GM18498 (cell line): ENCODE measurements at regions not wholly inside any gene's neighbourhood (a gene's known extent, or its start where the extent isn't known, plus 50 kb on each side); places are given as distances from the start of the nearest gene placed in this dataset.
"Not testable (repeated sequence)": the region's sequence is repeated elsewhere in the genome, so short reads cannot be mapped to it uniquely, and the experiment has no call there.

Experiments used
- ATAC-seq: cut with Tn5 transposase; IDR thresholded peaks from one replicate; pipeline ENCODE4 v1.9.1; 2021; ENCODE audit warnings: mild to moderate bottlenecking, moderate library complexity; ENCODE audit not compliant: unreplicated experiment

- ATAC-seq = no peak
Observed at GRCh38 chr13:71382285-71382684, 484.7 kb downstream of the DACH1 start.

DNA sequence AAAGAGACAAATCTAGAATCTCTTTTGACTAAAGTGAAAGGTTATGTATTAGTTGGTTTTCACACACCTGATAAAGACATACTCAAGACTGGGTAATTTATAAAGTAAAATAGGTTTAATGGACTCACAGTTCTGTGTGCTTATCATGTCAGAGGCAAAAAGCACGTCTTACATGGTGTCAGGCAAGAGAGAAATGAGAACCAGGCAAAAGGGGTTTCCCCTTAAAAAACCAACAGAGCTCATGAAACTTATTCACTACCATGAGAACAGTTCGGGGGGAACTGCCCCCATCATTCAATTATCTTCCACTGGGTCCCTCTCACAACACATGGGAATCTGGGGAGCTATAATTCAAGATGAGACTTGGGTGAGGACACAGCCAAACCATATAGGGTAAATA is 486.8 kb downstream of the DACH1 start:
- ATAC-seq = no peak

DNA sequence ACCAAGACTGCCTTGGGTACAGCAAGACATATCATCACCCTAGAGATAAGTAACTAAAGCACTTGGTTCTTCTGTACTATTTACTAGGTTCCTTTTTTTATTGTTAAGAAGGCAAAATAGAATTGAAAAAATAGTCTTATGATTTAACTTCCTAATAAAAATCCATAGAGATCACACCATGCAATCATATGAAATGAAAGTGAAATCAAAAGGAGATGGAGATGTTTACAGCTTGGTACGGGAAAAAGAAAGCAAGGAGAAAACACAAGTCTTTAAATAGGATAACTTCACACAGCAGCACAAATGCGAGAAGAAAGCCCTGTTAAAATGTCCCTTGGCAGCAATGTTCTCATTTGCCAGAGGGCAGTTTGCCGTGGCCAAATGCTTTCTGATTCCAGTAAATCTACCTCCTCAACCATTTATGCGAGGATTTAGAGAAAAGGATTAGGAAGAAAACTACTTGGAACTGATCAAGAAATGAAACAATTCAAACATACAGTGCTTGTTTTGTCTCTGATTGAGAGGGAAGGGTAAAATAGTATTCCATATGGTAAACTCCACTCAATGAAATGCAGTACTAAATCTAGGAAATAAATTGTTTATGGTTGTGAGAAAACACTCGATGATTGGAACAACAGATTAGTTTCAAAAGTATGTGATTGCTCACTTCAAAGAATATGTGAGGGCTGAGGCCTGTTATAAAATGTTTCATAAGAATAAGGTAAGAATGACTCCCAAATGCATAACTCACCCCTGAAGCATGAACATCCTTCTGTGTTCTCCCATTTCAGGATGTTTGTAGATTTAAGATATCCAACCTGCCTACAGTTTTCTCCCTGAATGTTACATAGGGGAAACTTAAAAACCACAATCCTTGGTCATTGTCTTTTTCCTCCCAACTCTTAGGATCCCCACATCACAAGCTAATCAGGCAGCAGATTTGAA is 487.8 kb downstream of the DACH1 start:
- no peak for ATAC-seq

GRCh38 chr13:71374471-71375049 is 492.4 kb downstream of the DACH1 start:
- no peak for ATAC-seq

DNA sequence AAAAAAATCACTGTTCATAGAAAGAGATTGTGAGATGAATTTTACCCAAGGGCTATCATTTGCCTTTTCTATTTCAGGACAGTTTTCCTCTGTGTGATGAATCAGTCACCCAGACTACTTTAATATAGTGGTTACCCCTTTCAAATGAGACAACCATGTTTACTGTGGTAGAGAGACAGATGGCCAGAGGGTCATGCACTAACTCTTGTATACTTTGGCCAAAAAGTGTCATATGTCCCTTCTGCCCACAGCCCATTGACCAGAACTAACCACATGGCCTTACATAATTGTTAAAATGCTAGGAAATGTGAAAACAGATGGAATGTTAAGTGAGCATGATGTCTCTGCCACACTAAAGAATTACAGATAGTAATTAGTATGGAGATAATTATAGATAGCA is 498.7 kb downstream of the DACH1 start:
- no peak for ATAC-seq

GRCh38 chr13:71360041-71360440 is 507.0 kb downstream of the DACH1 start:
- ATAC-seq = no peak

- no peak for ATAC-seq
Observed at GRCh38 chr13:71359641-71360040, 507.4 kb downstream of the DACH1 start.

GRCh38 chr13:71358218-71358617 is 508.8 kb downstream of the DACH1 start:
- no peak for ATAC-seq

DNA sequence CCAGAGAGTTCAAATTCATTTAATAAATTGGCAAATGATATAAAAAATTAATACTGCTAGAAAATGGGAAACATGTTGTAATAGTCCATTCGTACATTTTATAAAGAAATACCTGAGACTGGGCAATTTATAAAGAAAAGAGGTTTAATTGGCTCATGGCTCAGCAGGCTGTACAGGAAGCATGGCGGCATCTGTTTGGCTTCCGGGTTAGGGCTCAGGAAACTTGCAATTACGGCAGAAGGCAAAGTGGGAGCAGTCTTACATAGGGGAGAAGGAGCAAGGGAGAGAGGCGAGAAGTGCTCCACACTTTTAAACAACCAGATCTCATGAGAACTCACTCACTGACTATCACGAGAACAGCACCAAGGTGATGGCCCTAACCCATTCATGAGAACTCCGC is 512.0 kb downstream of the DACH1 start:
- no peak for ATAC-seq

DNA sequence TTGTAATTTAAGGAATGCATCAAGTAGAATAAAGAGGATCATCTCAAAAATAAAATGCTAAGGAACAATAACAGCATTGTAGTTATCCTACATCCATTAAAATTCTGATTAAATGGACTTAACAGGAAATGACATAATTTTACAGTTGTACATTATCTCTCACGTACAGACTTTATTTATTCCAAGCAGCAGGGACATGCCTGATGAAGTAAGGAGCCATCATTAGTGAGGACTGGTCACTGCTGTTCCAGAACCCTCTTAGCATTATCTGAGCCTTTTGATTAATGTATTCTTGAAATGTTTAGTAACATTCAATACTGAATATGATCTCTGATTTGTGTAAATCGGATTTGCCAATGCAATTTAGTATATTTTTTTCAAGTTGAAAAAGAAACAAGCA is 516.1 kb downstream of the DACH1 start:
- no peak for ATAC-seq

- ATAC-seq = not testable (repeated sequence)
Observed at GRCh38 chr13:71345856-71346255, 521.1 kb downstream of the DACH1 start.

DNA sequence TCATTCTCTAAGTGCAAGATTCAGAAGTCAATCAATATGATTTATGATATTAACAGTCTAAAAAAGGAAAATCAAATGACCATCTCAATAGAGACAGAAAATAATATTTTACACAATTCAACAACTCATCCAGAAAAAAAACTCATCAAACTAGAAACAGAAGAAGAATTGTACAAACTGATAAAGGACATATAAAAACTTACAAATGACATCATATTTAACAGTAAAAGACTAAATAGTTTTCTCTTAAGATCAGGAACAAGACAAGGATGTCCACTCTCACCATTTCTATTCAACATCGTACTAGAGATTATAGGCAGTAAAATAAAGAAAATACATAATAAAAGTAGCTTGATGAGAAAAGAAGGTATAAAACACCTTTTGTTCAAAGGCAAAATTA is 527.3 kb downstream of the DACH1 start:
- no peak for ATAC-seq

DNA sequence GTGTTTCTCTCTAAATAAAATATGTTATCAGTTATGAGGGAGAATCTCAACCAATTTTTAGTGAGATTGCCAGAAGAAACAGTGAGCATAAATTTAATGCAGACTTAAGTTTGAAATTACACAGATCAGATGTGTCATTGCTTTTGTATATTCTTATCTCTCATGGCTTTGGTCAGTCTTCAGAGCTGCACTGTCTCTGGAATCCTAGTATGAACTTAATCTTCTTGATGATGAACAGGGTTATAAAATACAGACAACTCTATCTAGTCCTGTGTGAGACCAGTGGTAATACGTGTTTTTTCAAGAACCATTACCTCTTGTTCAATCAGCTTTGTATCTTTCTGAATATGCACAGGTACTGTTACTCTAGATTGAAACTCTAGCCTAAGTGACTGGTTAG is 528.0 kb downstream of the DACH1 start:
- ATAC-seq = no peak

GRCh38 chr13:71338070-71338469 is 528.9 kb downstream of the DACH1 start:
- no peak for ATAC-seq

DNA sequence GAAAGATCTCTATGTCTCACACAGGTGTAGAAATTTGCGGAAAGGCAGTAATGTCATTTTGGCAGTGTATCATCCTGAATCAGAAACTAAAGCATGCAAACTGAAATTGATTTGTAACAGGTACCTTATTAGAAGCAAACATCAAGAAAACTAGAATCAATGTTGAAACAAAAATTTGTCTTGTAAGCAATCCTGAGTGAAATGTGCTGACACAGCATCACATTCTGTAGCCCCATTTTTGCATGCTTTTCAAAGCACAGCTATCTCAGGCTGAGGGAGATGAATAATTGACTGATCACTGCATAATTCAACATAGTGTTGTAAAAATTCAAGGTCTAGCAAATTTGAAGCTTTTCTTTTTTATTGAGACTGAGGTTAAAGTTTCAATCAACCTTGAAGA is 539.7 kb downstream of the DACH1 start:
- ATAC-seq = no peak

GRCh38 chr13:71325556-71325955 is 541.4 kb downstream of the DACH1 start:
- ATAC-seq = no peak

- ATAC-seq = no peak
Observed at GRCh38 chr13:71323266-71323665, 543.7 kb downstream of the DACH1 start.

DNA sequence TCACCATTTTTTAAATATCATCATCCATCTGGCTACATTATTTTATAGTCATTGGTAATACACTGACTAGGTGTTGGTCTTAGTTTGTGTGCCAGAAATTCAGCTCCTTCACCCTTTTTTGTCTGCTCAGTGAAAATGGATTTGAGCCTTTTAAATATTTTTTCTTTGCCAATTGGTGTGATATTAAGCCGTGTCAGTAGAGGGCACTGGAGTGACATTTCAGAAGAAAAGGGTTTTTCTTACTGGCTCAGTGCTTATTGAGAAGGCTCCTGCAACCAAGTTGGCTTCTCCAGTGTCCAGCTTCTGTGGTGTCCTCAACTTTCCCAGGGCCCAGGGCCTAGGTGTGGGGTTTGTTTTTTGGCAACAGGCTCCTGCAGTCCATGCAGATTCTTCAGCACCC is 546.6 kb downstream of the DACH1 start:
- ATAC-seq = peak; percentile 52

GRCh38 chr13:71316792-71317363 is 550.1 kb downstream of the DACH1 start:
- ATAC-seq = no peak

- peak; percentile 45 for ATAC-seq
Observed at GRCh38 chr13:71312923-71313322, 554.1 kb downstream of the DACH1 start.

- ATAC-seq = no peak
Observed at GRCh38 chr13:71309905-71310304, 557.1 kb downstream of the DACH1 start.

DNA sequence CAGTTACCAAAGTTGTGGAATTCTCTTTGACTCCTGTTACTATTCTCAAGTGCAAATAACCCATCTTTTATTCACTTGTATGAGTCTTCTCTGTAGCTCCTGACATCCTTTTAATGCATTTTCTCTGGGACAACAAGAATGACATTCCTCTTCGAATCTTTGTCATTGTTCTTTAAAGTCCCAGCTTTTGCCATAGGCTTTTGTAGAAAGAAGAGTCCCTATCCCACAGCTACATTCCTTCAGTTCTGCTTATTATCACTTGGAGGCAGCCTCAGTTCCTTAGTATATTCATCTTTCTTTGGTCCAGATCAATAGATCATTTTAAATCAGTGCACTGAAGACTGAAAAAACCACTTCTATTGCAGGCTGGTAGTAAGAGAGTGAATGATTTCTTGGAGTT is 560.2 kb downstream of the DACH1 start:
- no peak for ATAC-seq
